Fibroblast of pulmonary artery (primary cell): ENCODE measurements at regions not wholly inside any gene's neighbourhood (a gene's known extent, or its start where the extent isn't known, plus 50 kb on each side); places are given as distances from the start of the nearest gene placed in this dataset.
"Not testable (repeated sequence)": the region's sequence is repeated elsewhere in the genome, so short reads cannot be mapped to it uniquely, and the experiment has no call there.

Experiments used
- DNase-seq: peaks from one replicate; pipeline ENCODE4 v3.0.0-alpha.2; 2010; ENCODE audit warnings: low read depth
- H3K4me3 ChIP-seq: replicated peaks from 2 replicates; pipeline ENCODE4 v1.5.1; 2011; ENCODE audit warnings: low read depth, mild to moderate bottlenecking, control low read depth, low read length, moderate library complexity
- TF ChIP-seq, protein P1 (sequence below): IDR thresholded peaks from 2 replicates; pipeline ENCODE4 v1.5.1; 2011; ENCODE audit warnings: mild to moderate bottlenecking, control low read depth, low read length, inconsistent platforms; ENCODE audit errors: missing control alignments

DNA sequence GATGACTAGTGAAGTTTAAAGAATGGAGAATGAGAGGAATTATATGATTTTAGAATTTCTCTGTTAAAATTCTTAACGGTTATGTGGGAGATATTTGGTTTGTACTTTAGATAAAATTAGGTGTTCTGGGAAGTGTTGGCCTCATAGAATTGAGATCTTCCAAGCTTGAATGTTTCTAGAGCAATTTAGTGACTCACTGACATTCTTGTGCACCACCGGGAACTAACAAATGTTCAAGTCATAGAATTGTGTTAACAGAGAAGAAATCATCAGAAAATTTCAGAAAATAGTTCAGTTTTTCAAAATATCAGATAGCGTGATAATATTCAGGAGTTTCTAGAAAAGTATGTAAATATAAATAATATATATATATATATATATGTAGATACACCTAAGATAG is 67.9 kb upstream of the BMP5 start:
- H3K4me3 ChIP-seq: no peak overlapping the region
- TF ChIP-seq, protein P1, sequence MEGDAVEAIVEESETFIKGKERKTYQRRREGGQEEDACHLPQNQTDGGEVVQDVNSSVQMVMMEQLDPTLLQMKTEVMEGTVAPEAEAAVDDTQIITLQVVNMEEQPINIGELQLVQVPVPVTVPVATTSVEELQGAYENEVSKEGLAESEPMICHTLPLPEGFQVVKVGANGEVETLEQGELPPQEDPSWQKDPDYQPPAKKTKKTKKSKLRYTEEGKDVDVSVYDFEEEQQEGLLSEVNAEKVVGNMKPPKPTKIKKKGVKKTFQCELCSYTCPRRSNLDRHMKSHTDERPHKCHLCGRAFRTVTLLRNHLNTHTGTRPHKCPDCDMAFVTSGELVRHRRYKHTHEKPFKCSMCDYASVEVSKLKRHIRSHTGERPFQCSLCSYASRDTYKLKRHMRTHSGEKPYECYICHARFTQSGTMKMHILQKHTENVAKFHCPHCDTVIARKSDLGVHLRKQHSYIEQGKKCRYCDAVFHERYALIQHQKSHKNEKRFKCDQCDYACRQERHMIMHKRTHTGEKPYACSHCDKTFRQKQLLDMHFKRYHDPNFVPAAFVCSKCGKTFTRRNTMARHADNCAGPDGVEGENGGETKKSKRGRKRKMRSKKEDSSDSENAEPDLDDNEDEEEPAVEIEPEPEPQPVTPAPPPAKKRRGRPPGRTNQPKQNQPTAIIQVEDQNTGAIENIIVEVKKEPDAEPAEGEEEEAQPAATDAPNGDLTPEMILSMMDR: no peak
- peak; percentile 40 for DNase-seq

DNA sequence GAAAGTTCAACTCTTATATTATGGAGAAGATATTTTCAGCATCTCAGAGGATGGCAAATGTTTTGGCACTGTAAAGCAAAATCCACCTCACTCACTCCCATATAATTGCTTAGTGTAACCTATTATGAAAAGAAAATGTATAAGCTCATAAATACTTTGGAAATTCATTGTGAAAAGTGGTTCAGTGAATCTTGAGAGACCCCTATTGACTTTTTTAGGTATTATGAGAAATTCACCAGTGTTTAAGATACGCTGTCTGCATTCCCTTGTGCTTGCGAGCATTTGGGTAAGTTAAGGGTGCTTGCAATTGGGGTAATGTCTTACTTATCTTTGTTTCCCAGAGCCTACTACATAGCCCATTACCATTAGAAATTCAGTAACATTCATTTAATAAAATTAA is 66.3 kb upstream of the BMP5 start:
- DNase-seq: peak; percentile 33
- TF ChIP-seq, protein P1: peak; percentile 29
- H3K4me3 ChIP-seq: no peak overlapping the region

DNA sequence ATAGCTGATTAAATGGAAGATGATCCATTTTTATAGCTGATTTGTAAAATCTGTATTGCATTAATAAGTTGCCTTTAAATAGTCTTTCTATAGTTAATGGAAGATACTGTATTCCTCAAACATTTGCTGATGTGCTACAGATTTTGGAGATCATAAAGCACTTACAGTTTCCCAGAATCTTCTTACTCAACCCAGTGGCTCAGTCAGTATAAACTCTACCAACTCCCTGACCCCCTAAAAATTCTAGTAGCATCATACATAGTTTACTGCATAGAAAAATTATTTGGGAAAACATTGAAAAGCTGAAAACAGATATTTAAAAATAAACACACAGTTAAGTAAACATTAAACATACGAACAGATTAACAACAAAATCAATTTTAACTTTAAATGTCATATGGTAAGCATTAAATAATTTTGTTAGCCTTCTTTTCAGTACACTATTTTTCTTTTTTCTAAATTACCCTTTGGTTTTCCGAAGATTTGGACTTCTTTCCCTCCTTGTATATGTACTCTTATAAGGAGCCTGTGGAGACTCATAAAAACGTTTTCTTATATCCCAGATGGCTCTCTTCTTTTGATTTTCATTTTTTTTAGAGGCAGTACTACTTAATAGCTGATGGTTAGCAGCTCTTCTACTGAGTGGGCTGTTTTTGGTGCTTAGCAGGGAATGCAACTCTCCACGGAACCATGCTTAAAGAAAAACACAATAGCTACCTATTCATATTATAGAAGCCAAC is 62.7 kb upstream of the BMP5 start:
- H3K4me3 ChIP-seq: no peak overlapping the region
- TF ChIP-seq, protein P1: no peak
- DNase-seq: no peak

DNA sequence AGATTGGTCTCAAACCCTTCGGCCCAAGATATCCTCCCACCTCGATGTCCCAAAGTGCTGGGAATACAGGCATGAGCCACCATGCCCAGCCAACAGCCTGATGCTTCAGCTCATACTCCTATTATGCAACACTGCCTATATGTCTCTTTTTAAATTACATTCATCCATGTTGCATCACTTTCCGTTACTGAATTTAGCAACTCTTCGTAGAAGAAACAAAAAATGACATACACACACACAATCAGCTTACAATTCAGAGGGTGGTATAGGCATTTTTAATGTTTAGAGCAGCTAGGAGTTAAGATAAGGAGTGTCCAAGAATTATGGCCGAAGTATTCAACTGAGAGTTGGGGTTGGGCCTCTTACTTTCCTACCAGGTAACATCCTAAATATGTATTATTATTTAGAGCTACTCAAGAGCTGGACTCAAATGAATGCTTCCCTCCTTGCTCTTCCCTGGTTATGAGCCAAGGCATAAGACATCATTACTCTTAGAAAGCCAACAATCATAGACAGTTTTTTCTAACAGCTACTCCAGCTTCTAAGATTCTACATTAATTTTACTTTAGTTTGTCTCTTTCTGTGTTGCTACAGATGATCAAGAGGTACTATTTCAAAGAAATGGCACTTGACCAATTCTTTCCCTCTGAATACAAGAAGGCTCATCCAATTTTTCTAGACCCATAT is 62.0 kb upstream of the BMP5 start:
- H3K4me3 ChIP-seq: no peak overlapping the region
- TF ChIP-seq, protein P1: no peak
- no peak for DNase-seq

DNA sequence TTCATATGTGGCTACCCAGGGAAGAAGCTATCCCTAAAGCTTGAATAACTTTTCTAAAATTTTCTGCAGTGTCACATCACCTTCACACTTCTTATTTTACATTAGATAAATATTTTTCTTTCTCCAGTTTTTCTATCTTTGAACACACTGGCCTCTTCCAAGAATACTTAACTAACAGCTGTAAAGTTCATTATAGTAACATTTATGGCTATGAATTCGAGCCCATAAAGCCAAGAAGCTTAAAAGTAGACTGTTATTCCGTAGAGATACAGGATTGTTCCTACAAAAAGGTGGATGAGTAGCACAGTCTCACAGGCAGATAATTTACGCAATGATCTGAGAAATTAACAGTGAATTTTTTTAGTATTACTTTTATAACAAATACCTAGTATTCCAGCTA is 55.7 kb upstream of the BMP5 start:
- DNase-seq: no peak
- no peak overlapping the region for H3K4me3 ChIP-seq
- TF ChIP-seq, protein P1: no peak

DNA sequence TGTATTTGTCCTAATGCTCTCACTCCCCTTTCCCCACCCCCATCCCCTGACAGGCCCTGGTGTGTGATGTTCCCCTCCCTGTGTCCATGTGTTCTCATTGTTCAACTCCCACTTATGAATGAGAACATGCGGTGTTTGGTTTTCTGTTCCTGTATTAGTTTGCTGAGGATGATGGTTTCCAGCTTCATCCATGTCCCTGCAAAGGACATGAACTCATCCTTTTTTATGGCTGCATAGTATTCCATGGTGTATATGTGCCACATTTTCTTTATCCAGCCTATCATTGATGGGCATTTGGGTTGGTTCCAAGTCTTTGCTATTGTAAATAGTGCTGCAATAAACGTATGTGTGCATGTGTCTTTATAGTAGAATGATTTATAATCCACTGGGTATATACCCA is 52.3 kb upstream of the BMP5 start:
- DNase-seq, H3K4me3 ChIP-seq: not testable (repeated sequence)

DNA sequence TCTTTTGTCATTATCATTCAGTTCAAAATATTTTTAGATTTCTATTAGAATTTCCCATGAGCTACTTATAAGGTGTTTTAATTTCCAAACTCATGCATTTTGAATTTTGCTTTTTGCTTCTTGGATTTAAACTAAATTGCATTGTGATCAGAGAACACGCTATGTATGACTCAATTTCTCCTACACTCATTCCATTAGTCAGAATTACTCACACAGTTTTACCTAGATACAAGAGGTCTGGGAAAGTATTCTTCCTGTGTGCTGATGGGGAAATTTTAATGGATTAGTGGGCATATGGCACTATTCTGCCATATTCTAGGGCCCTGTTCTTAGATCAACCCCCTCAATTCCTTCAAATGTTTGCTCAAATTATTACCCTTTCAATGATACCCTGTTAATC is 49.9 kb upstream of the BMP5 start:
- H3K4me3 ChIP-seq: no peak overlapping the region
- TF ChIP-seq, protein P1: no peak
- DNase-seq: peak; percentile 84
